OCI-LY7 (cell line): ENCODE measurements at regions not wholly inside any gene's neighbourhood (a gene's known extent, or its start where the extent isn't known, plus 50 kb on each side); places are given as distances from the start of the nearest gene placed in this dataset.

Experiments used
- CTCF ChIP-seq: fragments of 200-600 bp; sonication (generic); conservative IDR thresholded peaks from 2 replicates; pipeline ENCODE4 v1.5.1; 2014; ENCODE audit warnings: mild to moderate bottlenecking, antibody characterized with exemption, low read length, moderate library complexity, mixed read lengths
- EZH2phosphoT487 ChIP-seq: fragments of 200-600 bp; sonication (generic); IDR thresholded peaks from 2 replicates; pipeline ENCODE4 v1.6.1; 2018; ENCODE audit warnings: low read depth, borderline replicate concordance, mild to moderate bottlenecking, mixed run types, antibody characterized with exemption, low read length, moderate library complexity, mixed read lengths

GRCh38 chr11:134837887-134838232 is 425.8 kb upstream of the B3GAT1 start:
- TF ChIP-seq EZH2phosphoT487 = no peak
- TF ChIP-seq CTCF = no peak
